Parathyroid adenoma (tissue), 2 donors: ENCODE measurements at regions not wholly inside any gene's neighbourhood (a gene's known extent, or its start where the extent isn't known, plus 50 kb on each side); places are given as distances from the start of the nearest gene placed in this dataset.

ENCODE experiments used
- H2AFZ ChIP-seq: fragments of 300-600 bp; sonication (generic); one replicate; pipeline ENCODE4 v1.7.0; 2017; ENCODE audit warnings: antibody characterized with exemption, mild to moderate bottlenecking
- H3K27ac ChIP-seq: fragments of 300-600 bp; sonication (generic); one replicate; pipeline ENCODE4 v1.7.0; 2017
- H3K27me3 ChIP-seq: fragments of 300-600 bp; sonication (generic); one replicate; pipeline ENCODE4 v1.7.0; 2017; ENCODE audit warnings: low read length; ENCODE audit not compliant: control insufficient read depth, insufficient read depth
- H3K36me3 ChIP-seq: fragments of 300-600 bp; sonication (generic); one replicate; pipeline ENCODE4 v1.7.0; 2017; ENCODE audit warnings: low read length; ENCODE audit not compliant: control insufficient read depth, insufficient read depth
- H3K4me1 ChIP-seq: fragments of 300-600 bp; sonication (generic); one replicate; pipeline ENCODE4 v1.7.0; 2017; ENCODE audit warnings: control low read depth
- H3K4me2 ChIP-seq: fragments of 300-600 bp; sonication (generic); one replicate; pipeline ENCODE4 v1.7.0; 2017; ENCODE audit warnings: low read length
- H3K4me3 ChIP-seq: fragments of 300-600 bp; sonication (generic); one replicate; pipeline ENCODE4 v1.7.0; 2017; ENCODE audit warnings: low read depth, low read length
- H3K79me2 ChIP-seq: fragments of 300-600 bp; sonication (generic); one replicate; pipeline ENCODE4 v1.7.0; 2017; ENCODE audit warnings: control low read depth
- H3K9ac ChIP-seq: fragments of 300-600 bp; sonication (generic); one replicate; pipeline ENCODE4 v1.7.0; 2017; ENCODE audit warnings: mild to moderate bottlenecking
- H3K9me3 ChIP-seq: fragments of 300-600 bp; sonication (generic); one replicate; pipeline ENCODE4 v1.7.0; 2017; ENCODE audit warnings: low read length; ENCODE audit not compliant: control insufficient read depth
- TF ChIP-seq, protein P1 (sequence below): fragments of 300-600 bp; sonication (generic); IDR thresholded peaks from one replicate; pipeline ENCODE4 v1.7.0; 2017; ENCODE audit warnings: antibody characterized with exemption, mild to moderate bottlenecking
- donor health status: primary hyperparathyroidism.

DNA sequence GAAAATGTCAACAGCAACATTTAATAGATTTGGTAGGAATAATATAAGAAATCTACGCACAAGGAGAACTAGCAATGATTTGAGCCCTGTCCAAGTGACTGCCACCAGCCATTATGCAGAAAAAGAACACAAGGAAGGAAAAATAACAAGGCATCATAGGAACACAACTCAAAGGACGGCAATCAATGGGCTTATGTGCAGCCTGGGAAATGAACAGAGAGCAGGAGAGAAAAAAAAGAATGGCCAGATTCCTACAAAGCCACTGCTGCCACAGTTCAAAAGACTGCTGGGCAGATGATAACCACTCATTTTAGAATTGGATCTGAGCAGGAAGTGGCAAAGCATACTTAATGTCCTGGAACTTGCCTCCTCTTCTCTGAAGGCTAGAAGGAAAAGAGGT lies 274.3 kb upstream of the CAMK1G start:
- Histone ChIP-seq H3K79me2 (no peaks in the 10 kb centered on the region), H3K9me3 (no peaks in the 10 kb centered on the region), H3K27ac (no peak overlapping the region), H3K9ac (no peak overlapping the region), H2AFZ (no peak overlapping the region), H3K4me3 (no peak overlapping the region), H3K4me2 (no peak overlapping the region), H3K27me3 (peaks cover 3% of the 10 kb centered on the region), H3K4me1 (no peaks in the 10 kb centered on the region), H3K36me3 (no peaks in the 10 kb centered on the region)
- TF ChIP-seq, protein P1, sequence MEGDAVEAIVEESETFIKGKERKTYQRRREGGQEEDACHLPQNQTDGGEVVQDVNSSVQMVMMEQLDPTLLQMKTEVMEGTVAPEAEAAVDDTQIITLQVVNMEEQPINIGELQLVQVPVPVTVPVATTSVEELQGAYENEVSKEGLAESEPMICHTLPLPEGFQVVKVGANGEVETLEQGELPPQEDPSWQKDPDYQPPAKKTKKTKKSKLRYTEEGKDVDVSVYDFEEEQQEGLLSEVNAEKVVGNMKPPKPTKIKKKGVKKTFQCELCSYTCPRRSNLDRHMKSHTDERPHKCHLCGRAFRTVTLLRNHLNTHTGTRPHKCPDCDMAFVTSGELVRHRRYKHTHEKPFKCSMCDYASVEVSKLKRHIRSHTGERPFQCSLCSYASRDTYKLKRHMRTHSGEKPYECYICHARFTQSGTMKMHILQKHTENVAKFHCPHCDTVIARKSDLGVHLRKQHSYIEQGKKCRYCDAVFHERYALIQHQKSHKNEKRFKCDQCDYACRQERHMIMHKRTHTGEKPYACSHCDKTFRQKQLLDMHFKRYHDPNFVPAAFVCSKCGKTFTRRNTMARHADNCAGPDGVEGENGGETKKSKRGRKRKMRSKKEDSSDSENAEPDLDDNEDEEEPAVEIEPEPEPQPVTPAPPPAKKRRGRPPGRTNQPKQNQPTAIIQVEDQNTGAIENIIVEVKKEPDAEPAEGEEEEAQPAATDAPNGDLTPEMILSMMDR = no peak

DNA sequence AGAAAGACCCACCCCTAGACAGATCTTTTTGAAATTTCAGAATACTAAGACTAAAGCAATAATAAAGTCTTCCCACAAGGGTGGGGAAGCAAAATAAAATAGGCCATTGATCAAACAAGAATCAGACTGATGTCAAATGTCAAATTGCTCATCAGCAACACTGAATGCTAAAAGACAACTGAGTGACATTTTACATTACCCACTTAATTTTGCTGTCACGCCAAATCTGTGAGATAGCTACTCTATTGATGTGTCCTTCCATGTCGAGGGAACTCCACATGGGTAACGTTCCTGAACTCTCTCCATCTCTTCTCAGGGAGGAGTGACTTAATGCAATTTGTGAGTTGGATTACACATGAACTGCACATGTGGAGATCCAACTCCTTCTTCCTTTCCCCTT lies 271.7 kb upstream of the CAMK1G start:
- TF ChIP-seq, protein P1 = no peak
- Histone ChIP-seq H3K27ac (no peak overlapping the region), H3K4me2 (no peak overlapping the region), H3K4me1 (no peaks in the 10 kb centered on the region), H3K4me3 (no peak overlapping the region), H3K9ac (no peak overlapping the region), H3K79me2 (no peaks in the 10 kb centered on the region), H2AFZ (no peak overlapping the region), H3K36me3 (no peaks in the 10 kb centered on the region), H3K27me3 (no peaks in the 10 kb centered on the region), H3K9me3 (no peaks in the 10 kb centered on the region)

GRCh38 chr1:209316929-209317328 lies 266.6 kb upstream of the CAMK1G start:
- H3K9me3 ChIP-seq = no peaks in the 10 kb centered on the region
- no peak overlapping the region for H3K9ac ChIP-seq
- H3K4me3 ChIP-seq = no peak overlapping the region
- H3K36me3 ChIP-seq = no peaks in the 10 kb centered on the region
- H2AFZ ChIP-seq = no peak overlapping the region
- no peak overlapping the region for H3K4me2 ChIP-seq
- no peaks in the 10 kb centered on the region for H3K27me3 ChIP-seq
- H3K4me1 ChIP-seq = no peaks in the 10 kb centered on the region
- TF ChIP-seq, protein P1 = no peak
- H3K79me2 ChIP-seq = no peaks in the 10 kb centered on the region
- no peak overlapping the region for H3K27ac ChIP-seq

DNA sequence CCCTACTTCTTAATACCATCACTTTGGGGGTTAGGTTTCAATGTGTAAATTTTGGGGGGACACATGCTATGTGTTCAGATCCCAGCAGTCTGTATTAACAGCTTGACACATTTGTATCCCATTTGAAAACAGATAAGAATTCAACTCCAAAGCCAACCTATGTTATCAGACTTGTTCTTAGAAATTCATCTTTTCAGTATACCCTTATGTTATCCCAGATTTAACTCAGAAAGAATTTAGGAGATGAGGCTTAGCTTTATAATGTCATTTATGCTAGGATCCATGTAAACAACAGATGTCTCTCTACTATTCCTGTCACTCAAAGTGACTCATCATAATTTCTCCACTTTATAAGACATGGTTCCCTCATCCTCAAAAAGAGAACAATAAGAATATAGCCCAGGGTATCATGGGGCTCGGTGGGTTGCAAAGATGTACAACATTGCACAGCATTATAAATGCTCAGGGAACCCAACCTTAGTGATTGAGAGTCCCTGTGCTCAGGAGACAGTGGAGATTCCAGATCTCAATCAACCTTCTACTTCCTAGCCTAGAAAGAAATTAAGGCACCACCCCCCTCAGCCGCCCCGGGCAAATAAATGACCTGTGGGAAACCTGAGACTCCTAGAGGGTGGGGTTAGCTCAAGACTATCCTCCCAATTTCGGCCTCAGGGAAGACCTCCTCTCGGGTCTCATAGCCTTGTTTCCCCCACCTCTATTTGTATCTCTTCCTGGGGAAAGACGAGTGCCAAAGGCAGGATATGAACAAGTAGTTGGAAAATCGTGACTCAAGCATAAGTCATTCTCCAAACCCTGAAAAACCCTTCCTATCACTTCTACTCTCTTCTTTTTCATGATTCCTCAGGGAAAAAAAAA lies 265.1 kb upstream of the CAMK1G start:
- no peaks in the 10 kb centered on the region for H3K27me3 ChIP-seq
- H3K36me3 ChIP-seq = no peaks in the 10 kb centered on the region
- H3K9ac ChIP-seq = no peak overlapping the region
- H3K4me3 ChIP-seq = no peak overlapping the region
- TF ChIP-seq, protein P1 = no peak
- no peaks in the 10 kb centered on the region for H3K4me1 ChIP-seq
- no peaks in the 10 kb centered on the region for H3K9me3 ChIP-seq
- no peak overlapping the region for H2AFZ ChIP-seq
- no peaks in the 10 kb centered on the region for H3K79me2 ChIP-seq
- H3K4me2 ChIP-seq = no peak overlapping the region
- no peak overlapping the region for H3K27ac ChIP-seq

DNA sequence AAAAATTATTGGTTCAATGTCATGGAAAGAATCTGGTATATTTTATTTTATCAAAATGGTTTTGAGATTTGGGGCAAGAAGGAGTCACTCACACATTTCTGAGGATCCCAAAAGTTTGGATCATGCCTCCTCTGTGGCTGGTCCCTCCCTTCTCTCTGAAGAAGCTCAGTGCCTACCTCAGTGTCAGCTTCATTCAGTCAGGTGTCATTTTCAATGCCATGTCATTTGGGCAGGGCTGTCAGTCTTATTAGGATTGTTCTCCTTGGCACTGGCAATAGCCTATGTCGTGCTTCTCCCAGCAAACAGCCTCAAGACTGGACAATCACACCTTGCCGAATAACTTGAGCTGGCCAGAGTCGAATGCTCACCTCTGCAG lies 264.5 kb upstream of the CAMK1G start:
- H3K36me3 ChIP-seq = no peaks in the 10 kb centered on the region
- H3K4me3 ChIP-seq = no peak overlapping the region
- H3K4me1 ChIP-seq = no peaks in the 10 kb centered on the region
- H3K79me2 ChIP-seq = no peaks in the 10 kb centered on the region
- no peak overlapping the region for H3K27ac ChIP-seq
- no peak overlapping the region for H2AFZ ChIP-seq
- H3K9ac ChIP-seq = no peak overlapping the region
- H3K4me2 ChIP-seq = no peak overlapping the region
- H3K9me3 ChIP-seq = no peaks in the 10 kb centered on the region
- H3K27me3 ChIP-seq = no peaks in the 10 kb centered on the region
- TF ChIP-seq, protein P1 = no peak
